ENCODE measurements at regions not wholly inside any gene's neighbourhood (a gene's known extent, or its start where the extent isn't known, plus 50 kb on each side); places are given as distances from the start of the nearest gene placed in this dataset.

GRCh38 chr5:28737222-28737621, 1698.8 kb upstream of the CDH9 start:
- DNase-seq (ENCODE audit: low read depth in 1 of 2, low spot score in 2 of 2): no peak
- Histone ChIP-seq H4K91ac (replicated peaks; ENCODE audit: insufficient read length, low read length) (no peak overlapping the region), H4K8ac (ENCODE audit: extremely low read depth, insufficient read depth, low read length) (no peak overlapping the region), H2AK5ac (ENCODE audit: low read depth, low read length) (no peak overlapping the region), H3K56ac (replicated peaks; ENCODE audit: insufficient read length, low read depth, low read length) (no peak overlapping the region), H3K23me2 (ENCODE audit: low read depth, low read length) (no peaks in the 10 kb centered on the region), H3K4me3 (ENCODE audit: extremely low read depth in 1 of 4, insufficient read depth in 2 of 4, low read depth in 3 of 4, low read length in 4 of 4) (no peak overlapping the region), H2BK120ac (replicated peaks; ENCODE audit: low read depth, low read length) (no peak overlapping the region), H4K20me1 (replicated peaks in 1 of 2; ENCODE audit: control insufficient read depth in 1 of 2, insufficient read depth in 2 of 2, low read length in 2 of 2) (peaks cover 0 to 1% of the 10 kb centered on the region in 2 experiments), H2BK15ac (ENCODE audit: low read length) (no peak overlapping the region), H3K27me3 (replicated peaks in 1 of 4; ENCODE audit: control insufficient read depth in 3 of 4, extremely low read depth in 1 of 4, insufficient read depth in 3 of 4, low read length in 3 of 4) (no peaks in the 10 kb centered on the region), H2AFZ (ENCODE audit: low read length) (no peak overlapping the region), H3K23ac (ENCODE audit: insufficient read length) (no peak overlapping the region), H3K36me3 (ENCODE audit: control insufficient read depth in 2 of 4, insufficient read depth in 4 of 4, low read length in 3 of 4) (no peaks in the 10 kb centered on the region), H3K79me1 (ENCODE audit: low read depth, low read length) (no peaks in the 10 kb centered on the region), H3K18ac (ENCODE audit: extremely low read depth, low read length) (no peak overlapping the region), H3K79me2 (ENCODE audit: control insufficient read depth in 1 of 2, insufficient read depth in 2 of 2, low read length in 2 of 2) (no peaks in the 10 kb centered on the region), H3K4me1 (replicated peaks in 1 of 4; ENCODE audit: control insufficient read depth in 3 of 4, insufficient read depth in 4 of 4, low read length in 3 of 4) (0 out of 7 replicates have a peak, but pooled peaks cover 0 to 2% (median 0%) of the 10 kb centered on the region in 4 experiments), H3K4ac (replicated peaks; ENCODE audit: insufficient read length, low read depth, low read length) (no peak overlapping the region), H3K4me2 (ENCODE audit: insufficient read depth in 1 of 2, low read depth in 2 of 2, low read length in 2 of 2) (no peak overlapping the region), H2BK12ac (ENCODE audit: low read depth, low read length) (no peak overlapping the region), H4K5ac (ENCODE audit: insufficient read length, low read depth, low read length) (no peak overlapping the region), H3K9ac (replicated peaks in 1 of 4; ENCODE audit: extremely low read depth in 1 of 4, low read depth in 3 of 4, low read length in 3 of 4) (no peak overlapping the region), H2BK20ac (ENCODE audit: low read length) (no peak overlapping the region), H2BK5ac (ENCODE audit: low read depth, low read length) (no peak overlapping the region), H3K9me3 (ENCODE audit: insufficient read depth in 2 of 2, low read depth in 1 of 2, low read length in 1 of 2) (no peaks in the 10 kb centered on the region), H3K27ac (ENCODE audit: low read depth, low read length) (no peak overlapping the region), H3K14ac (ENCODE audit: insufficient read length) (no peak overlapping the region)
- ChIA-PET CTCF (ENCODE audit: partially characterized antibody) (no interaction called here), POLR2A (ENCODE audit: partially characterized antibody) (no interaction called here)
- FAIRE-seq: no peak
- TF ChIP-seq CTCF (IDR thresholded peaks at IDR 0.05; ENCODE audit: control extremely low read depth in 1 of 3, insufficient read depth in 1 of 3, low read depth in 1 of 3, low read length in 3 of 3) (no peak), KDM5A (IDR thresholded peaks at IDR 0.05; ENCODE audit: low read length) (no peak), MAFK (IDR thresholded peaks at IDR 0.05; ENCODE audit: low read depth, low read length) (no peak), HDAC2 (IDR thresholded peaks at IDR 0.05; ENCODE audit: borderline replicate concordance in 1 of 2, low read depth in 2 of 2, low read length in 2 of 2) (no peak)

All from H1 (cell line).